Colonic mucosa (tissue), 4 donors: ENCODE measurements at regions not wholly inside any gene's neighbourhood (a gene's known extent, or its start where the extent isn't known, plus 50 kb on each side); places are given as distances from the start of the nearest gene placed in this dataset.

Experiments used
- DNase-seq: peaks from one replicate; pipeline ENCODE4 v3.0.0-alpha.2; 2020
- H3K27ac ChIP-seq: fragments of 200-600 bp; one replicate; pipeline ENCODE4 v1.8.0; 2021
- H3K27me3 ChIP-seq: fragments of 200-600 bp; one replicate; pipeline ENCODE4 v1.8.0; 2021
- H3K36me3 ChIP-seq: fragments of 200-600 bp; one replicate; pipeline ENCODE4 v1.8.0; 2021
- H3K4me1 ChIP-seq: fragments of 200-600 bp; one replicate; pipeline ENCODE4 v1.8.0; 2021; ENCODE audit warnings: mild to moderate bottlenecking
- H3K4me3 ChIP-seq: fragments of 200-600 bp; one replicate; pipeline ENCODE4 v1.8.0; 2021
- H3K9ac ChIP-seq, 2 donors: one replicate each; pipeline ENCODE4 v1.7.0; 2013; ENCODE audit warnings: control low read depth in 2 of 2, low read depth in 2 of 2, low read length in 2 of 2
- H3K9me3 ChIP-seq: fragments of 200-600 bp; one replicate; pipeline ENCODE4 v1.8.0; 2021
- intact Hi-C: fragments of 100-400 bp; cut with DNase I; formaldehyde crosslinking; loops from one replicate; pipeline ENCODE4 v1.14.1; 2022
- TF ChIP-seq, protein P1 (sequence below): fragments of 200-600 bp; IDR thresholded peaks from one replicate; pipeline ENCODE4 v1.8.0; 2022; ENCODE audit warnings: antibody characterized with exemption, mild to moderate bottlenecking
- donor health status: healthy.
- donor health status: DM: no; HTN: no; CAD: no.
- donor health status: DM: no; HTN: no; CAD: no.

DNA sequence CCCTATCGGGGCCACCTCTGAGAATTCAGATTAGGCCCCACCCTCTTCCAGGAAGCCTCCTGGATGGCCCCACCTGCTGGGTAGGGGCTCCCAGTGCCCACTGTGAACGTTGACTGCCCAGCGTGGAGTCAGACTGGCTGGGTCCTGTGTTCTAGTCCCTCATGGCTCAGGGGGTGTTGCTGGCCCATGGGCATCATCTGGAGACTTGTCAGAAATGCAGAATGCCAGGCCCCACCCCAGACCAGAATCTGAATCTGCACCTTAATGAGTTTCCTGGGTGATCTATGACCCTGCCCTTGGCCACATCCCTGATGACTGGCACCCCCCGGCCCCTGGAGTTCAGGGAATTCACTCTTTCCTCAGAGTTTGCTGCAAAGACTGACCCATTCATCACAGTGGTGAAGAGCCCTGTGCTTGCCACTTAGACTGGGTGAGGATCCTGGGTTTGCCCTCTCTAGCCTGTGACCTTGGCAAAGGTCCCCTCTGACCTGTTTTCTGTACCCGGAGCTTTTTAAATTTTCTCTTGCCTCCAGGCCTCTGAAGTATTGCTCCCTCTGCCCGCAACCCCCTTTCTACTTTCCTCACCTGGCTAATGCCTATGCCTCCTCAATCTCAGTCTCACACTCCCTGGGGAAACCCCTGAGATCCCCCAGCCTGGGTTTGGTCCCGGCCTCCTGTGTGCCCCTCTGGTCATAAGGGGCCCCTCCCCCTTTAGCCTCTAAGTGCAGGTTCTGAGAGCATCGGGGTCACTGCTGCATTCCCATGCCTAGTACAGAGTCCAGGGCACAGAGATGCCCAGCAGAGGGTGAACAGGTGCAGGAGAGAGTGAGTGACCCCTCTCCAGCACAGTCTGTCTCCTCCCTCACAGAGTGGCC is 184.2 kb downstream of the MATN1 start:
- H3K9me3 ChIP-seq = no peaks in the 10 kb centered on the region
- intact Hi-C loops = no loop called here
- DNase-seq = no peak
- no peak overlapping the region for H3K27ac ChIP-seq
- no peaks in the 10 kb centered on the region for H3K4me1 ChIP-seq
- TF ChIP-seq, protein P1, sequence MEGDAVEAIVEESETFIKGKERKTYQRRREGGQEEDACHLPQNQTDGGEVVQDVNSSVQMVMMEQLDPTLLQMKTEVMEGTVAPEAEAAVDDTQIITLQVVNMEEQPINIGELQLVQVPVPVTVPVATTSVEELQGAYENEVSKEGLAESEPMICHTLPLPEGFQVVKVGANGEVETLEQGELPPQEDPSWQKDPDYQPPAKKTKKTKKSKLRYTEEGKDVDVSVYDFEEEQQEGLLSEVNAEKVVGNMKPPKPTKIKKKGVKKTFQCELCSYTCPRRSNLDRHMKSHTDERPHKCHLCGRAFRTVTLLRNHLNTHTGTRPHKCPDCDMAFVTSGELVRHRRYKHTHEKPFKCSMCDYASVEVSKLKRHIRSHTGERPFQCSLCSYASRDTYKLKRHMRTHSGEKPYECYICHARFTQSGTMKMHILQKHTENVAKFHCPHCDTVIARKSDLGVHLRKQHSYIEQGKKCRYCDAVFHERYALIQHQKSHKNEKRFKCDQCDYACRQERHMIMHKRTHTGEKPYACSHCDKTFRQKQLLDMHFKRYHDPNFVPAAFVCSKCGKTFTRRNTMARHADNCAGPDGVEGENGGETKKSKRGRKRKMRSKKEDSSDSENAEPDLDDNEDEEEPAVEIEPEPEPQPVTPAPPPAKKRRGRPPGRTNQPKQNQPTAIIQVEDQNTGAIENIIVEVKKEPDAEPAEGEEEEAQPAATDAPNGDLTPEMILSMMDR = no peak
- H3K4me3 ChIP-seq = no peak overlapping the region
- H3K27me3 ChIP-seq = no peaks in the 10 kb centered on the region
- no peaks in the 10 kb centered on the region for H3K36me3 ChIP-seq
- H3K9ac ChIP-seq = no peak overlapping the region

DNA sequence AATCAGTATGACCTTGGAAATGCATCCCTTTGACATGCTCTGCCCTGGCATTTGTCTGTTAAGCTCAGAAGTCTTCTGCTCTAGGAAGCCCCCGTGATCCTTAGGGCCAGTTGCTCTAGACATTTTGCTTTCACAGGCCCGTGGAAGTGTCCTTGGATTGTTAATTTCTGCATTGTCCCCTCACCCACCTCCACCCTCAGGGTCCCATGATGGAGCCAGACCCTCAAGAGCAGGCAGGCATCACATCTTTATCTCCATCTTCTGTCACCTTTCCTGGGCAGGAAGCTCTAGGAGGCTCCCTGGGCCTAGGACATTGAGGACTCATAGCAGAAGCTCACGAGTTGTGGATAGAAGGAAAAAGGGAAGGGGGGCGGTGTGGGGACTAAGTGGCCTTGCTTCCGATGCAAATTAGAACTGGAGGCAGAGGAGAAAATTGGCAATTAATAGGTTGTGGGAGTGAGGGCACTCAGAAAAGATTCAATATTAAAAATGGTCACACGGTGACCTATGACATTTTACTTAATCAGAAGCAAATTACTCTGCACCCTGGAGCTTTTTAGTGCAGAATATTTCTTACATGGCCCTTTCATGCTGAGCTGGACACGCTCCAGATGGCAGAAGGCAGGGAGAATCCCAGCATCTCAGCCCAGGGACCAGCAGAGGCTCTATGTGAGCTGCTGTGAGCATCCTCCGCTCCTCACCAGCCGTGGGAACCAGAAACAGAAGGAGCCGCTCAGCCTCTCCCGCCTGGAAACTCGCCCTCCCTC is 185.0 kb downstream of the MATN1 start:
- no peak overlapping the region for H3K9ac ChIP-seq
- DNase-seq = no peak
- intact Hi-C loops = no loop called here
- no peaks in the 10 kb centered on the region for H3K27me3 ChIP-seq
- TF ChIP-seq, protein P1 = no peak
- H3K36me3 ChIP-seq = no peaks in the 10 kb centered on the region
- H3K4me1 ChIP-seq = no peaks in the 10 kb centered on the region
- no peak overlapping the region for H3K4me3 ChIP-seq
- H3K9me3 ChIP-seq = no peaks in the 10 kb centered on the region
- H3K27ac ChIP-seq = no peak overlapping the region

DNA sequence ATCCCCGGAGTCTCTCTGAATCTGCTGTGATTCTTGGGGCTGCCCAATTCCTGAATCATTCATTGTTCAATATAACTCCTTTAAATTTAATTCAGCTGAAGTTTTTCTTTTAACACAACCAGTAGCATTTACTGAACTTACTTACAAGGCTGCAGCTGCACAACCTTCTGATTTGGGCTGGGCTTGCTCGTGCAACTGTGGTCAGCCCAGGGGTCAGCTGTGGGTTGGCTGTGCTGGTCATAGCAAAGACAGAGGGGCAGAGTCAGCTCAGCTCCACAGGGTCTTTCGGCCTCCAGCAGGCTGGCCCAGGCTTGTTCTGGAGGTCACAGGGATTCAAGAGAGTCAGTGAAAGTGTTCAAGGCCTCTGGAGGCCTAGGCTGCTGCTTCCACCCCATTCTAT is 186.1 kb downstream of the MATN1 start:
- TF ChIP-seq, protein P1 = no peak
- no peaks in the 10 kb centered on the region for H3K4me1 ChIP-seq
- DNase-seq = no peak
- H3K4me3 ChIP-seq = no peak overlapping the region
- intact Hi-C loops = no loop called here
- H3K9ac ChIP-seq = no peak overlapping the region
- no peaks in the 10 kb centered on the region for H3K27me3 ChIP-seq
- no peaks in the 10 kb centered on the region for H3K36me3 ChIP-seq
- no peaks in the 10 kb centered on the region for H3K9me3 ChIP-seq
- H3K27ac ChIP-seq = no peak overlapping the region

DNA sequence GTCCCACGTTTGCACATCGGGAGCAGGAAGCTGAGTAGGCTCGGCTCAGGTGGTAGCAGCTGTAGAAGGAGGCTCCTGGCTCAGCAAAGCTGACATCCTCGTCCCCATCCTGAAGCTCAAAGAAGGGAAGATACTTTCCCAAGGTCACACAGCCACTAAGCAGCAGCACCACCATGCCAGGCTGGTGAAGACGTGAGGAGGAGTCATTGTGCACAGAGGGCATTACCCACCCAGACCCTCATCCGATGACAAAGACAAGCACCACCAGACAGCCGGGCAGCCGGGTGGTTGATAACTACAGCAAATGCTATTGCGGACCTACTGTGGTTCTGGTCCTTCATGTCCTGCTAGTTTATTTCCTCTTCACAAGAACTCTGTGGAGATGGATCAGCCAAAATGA is 186.9 kb downstream of the MATN1 start:
- intact Hi-C loops = no loop called here

DNA sequence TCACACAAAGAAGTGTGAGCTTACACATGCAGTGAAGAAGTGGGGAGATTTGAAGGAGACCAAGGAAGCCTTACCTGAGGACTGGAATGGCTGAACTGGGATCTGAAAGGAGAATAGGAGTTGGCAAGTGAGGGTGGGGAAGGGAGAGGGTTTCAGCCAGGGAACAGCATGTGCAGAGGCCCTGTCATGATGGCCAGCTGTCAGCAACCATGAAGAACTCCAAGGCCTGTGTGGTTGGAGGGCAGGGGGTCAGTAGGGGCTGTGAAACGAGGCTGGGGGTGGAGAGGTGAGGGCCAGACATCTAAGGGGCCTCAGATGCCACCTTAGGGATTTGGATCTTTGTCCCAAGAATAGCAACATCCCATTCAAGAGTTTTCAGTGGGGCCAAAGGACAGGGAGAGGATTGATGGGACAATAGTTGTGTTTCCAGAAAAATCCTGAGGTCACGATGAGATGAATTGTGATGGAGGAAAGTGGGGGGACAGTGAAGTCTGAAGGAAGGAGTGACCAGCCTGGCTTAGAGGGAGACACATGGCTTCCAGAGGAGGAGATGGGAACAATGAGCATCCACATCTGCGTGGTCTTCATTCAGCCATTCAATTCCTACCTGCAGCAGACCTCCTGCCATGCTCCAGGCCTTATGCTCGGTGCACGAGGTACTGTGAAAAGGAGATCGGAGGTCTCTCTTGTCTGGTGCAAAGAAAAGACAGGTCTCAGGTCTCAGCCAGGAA is 187.6 kb downstream of the MATN1 start:
- intact Hi-C loops = no loop called here
- H3K36me3 ChIP-seq = no peaks in the 10 kb centered on the region
- no peaks in the 10 kb centered on the region for H3K9me3 ChIP-seq
- no peak overlapping the region for H3K27ac ChIP-seq
- no peak overlapping the region for H3K9ac ChIP-seq
- H3K4me3 ChIP-seq = no peak overlapping the region
- no peak for DNase-seq
- H3K4me1 ChIP-seq = no peaks in the 10 kb centered on the region
- TF ChIP-seq, protein P1 = no peak
- no peaks in the 10 kb centered on the region for H3K27me3 ChIP-seq

More for the DNA sequence above, 186.9 kb downstream of the MATN1 start:
- no peak for DNase-seq
- no peaks in the 10 kb centered on the region for H3K4me1 ChIP-seq
- no peaks in the 10 kb centered on the region for H3K36me3 ChIP-seq
- no peak overlapping the region for H3K27ac ChIP-seq
- H3K9me3 ChIP-seq = no peaks in the 10 kb centered on the region
- no peaks in the 10 kb centered on the region for H3K27me3 ChIP-seq
- H3K4me3 ChIP-seq = no peak overlapping the region
- H3K9ac ChIP-seq = no peak overlapping the region
- TF ChIP-seq, protein P1 = no peak
